HG02852 (cell line): ENCODE measurements at regions not wholly inside any gene's neighbourhood (a gene's known extent, or its start where the extent isn't known, plus 50 kb on each side); places are given as distances from the start of the nearest gene placed in this dataset.

Source experiments
- ATAC-seq: cut with Tn5 transposase; IDR thresholded peaks from one replicate; pipeline ENCODE4 v1.9.1; 2021; ENCODE audit warnings: mild to moderate bottlenecking, moderate library complexity; ENCODE audit not compliant: unreplicated experiment

GRCh38 chr16:86103320-86103719 lies 204.4 kb downstream of the IRF8 start:
- ATAC-seq: no peak

GRCh38 chr16:86104537-86105048 lies 205.6 kb downstream of the IRF8 start:
- ATAC-seq: no peak

- ATAC-seq: no peak
Measured at GRCh38 chr16:86107215-86107825, 208.4 kb downstream of the IRF8 start.

GRCh38 chr16:86108062-86108461 lies 209.1 kb downstream of the IRF8 start:
- no peak for ATAC-seq

- no peak for ATAC-seq
Measured at GRCh38 chr16:86110134-86110533, 211.2 kb downstream of the IRF8 start.

DNA sequence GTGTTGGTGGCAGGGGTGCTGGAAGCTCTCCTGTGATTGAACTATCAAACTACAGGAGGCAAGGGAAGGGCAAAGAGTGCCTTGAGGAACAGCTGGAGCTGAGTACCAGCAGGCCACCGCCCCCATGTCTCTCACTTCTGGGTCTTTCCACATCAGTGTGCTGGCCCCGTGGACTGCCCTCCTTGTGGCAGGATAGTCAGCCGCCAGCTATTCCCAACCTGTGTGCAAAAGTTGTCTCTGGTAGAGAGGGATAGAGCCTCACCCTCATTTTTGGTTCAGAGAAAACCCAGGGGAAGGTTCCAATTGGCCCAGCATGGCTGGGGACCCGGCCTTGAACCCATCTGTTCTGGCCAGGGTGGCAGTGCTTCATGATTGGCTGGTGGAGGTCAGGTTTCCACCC lies 211.8 kb downstream of the IRF8 start:
- ATAC-seq: no peak

DNA sequence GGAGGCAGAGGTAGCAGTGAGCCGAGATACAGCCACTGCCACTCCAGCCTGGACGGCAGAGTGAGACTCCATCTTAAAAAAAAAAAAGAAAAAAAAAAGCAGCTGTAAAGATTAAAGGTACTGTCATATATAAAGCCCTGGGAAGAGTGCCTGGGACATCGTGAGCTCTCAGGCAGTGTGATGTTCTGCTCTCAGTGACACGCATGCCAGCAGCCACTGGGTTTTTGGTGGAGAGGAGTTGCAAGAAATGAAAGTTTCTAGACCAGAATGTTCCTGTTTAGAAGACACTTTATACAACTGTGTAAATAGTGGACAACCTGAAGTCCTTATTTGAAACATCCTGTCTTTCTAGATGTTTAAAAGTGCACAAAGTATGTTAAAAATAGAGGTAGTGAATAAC lies 213.2 kb downstream of the IRF8 start:
- no peak for ATAC-seq

- no peak for ATAC-seq
Measured at GRCh38 chr16:86117235-86117634, 218.3 kb downstream of the IRF8 start.

DNA sequence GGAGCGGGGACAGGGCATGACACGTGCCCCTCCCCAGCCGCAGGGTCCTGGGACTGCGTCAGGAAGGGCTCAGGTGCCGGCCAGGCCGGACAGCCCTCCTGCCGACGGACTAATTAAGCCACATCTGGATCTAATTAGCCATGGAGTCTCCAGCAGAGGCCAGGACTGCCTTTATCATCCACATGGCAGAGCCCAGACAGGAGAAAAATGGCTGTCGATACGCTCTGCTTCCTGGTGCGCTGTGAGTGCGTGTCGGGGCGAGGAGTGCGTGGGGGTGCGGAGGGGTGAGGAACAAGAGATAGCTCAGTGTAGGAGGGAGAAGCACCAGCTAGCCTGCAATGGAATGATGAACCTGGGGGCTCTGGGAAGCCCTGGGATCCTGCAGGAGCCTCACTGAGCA lies 218.8 kb downstream of the IRF8 start:
- no peak for ATAC-seq

DNA sequence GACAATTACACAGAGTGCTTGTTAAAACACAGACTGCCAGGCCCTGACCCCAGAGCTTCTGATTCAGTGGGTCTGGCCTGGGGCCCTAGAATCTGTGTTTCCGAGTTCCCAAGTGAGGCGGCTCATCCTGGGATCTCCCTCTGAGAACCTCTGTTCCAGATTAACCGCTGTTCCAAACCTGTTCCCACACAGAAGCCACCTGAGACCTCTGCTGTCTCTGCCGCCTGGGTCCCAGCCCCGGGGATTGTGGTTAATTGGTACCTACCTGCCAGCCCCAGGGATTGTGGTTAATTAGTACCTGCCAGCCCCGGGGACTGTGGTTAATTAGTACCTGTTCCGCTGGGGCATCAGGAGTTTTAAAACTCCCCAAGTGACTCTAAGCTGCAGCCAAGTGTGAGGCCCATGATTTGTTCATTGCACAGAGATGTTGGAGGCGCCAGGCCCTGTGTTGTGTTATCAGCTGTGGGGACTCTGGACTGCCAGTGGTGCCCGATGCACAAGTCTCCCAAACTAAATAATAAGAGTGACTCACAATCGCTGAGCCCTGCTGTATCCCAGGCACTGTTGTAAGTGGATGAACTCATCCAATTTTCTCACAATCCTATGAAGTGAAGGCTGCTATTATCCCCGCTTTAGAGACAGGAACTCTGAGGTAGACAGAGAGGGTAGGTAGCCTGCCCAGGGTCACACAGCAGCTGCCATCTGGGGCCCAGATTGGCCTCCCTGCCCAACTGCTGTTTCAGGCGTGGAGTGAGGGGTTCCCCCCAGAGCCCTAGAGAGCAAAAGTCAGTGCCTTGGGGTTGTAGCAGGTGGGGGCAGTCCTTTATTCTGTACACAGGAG lies 219.7 kb downstream of the IRF8 start:
- no peak for ATAC-seq

GRCh38 chr16:86120201-86121192 lies 221.5 kb downstream of the IRF8 start:
- ATAC-seq: no peak

DNA sequence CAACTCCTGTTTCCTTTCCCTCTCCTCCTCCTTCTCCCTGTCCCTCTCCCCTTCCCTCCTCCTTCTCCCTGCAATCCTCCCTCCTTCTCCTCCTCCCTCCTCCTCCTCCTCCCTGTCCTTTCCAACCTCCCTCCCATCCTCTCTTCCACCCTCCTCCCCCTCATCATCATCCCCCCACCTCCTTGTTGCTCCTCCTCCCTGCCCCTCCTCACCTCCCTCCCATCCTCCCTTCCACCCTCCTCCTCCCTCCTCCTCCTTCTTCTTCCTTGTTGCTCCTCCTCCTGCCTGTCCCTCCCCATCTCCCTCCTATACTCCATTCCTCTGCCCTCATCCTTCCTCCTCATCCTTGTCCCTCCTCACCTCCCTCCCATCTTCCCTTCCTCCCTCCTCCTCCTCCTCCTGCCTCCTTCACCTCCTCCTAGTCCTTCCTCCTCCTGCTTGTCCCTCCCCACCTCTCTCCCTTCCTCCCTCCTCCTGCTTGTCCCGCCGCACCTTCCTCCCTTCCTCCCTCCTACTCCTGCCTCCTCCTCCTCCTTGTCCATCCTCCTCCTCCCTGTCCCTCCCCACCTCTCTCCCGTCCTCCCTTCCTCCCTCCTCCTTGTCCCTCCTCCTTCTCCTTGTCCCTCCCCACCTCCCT lies 222.5 kb downstream of the IRF8 start:
- no peak for ATAC-seq

GRCh38 chr16:86122681-86123342 lies 223.8 kb downstream of the IRF8 start:
- no peak for ATAC-seq

GRCh38 chr16:86124321-86124720 lies 225.4 kb downstream of the IRF8 start:
- ATAC-seq: no peak

- ATAC-seq: no peak
Measured at GRCh38 chr16:86126891-86127290, 227.9 kb downstream of the IRF8 start.

DNA sequence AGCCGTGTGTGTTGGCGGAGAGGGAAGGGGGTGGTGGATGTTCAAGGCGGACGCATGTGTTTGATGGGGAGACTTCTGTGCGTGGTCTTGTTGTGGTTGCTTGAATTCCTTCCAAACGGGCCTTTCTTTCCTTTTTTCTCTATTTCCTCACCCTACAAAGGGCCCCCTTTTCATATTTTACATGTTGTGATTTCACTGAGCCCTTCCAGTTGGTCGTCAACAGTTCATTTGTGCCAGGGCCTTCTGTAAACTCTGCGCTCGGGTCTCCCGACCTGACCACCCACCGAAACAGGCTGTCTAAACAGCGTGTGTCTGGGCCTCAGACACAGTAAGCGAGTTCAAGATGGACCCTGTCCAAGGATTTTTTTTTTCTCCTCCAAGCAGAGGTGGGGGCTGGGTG lies 228.4 kb downstream of the IRF8 start:
- no peak for ATAC-seq

DNA sequence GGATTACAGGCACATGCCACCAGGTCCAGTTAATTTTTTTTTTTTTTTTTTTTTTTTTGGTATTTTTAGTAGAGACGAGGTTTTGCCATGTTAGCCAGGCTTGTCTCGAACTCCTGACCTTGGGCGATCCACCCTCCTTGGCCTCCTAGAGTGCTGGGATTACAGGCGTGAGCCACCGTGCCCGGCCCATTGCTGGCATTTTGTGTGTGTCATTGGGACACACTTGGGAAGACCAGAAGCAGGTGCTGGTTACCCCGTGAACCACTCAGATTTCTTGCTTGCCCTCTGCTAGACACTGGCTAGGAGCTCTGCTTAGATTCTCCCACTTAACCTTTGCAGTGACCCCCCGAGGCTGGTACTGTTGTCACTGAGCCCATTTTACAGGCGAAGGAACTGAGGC lies 229.3 kb downstream of the IRF8 start:
- ATAC-seq: no peak

DNA sequence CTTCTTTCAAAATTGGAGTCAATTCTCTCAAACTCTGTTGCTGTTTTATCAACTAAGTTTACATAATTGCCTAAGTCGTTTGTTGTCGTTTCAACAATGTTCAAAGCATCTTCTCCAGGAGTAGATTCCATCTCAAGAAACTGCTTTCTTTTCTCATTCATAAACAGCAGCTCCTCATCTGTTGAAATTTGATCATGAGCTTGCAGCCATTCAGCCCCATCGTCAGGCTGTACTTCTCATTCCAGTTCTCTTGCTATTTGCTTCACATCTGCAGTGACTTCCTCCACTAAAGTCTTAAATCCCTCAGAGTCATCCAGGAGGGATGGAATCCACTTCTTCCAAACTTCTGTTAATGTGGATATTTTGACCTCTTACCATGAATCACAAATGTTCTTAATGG lies 230.6 kb downstream of the IRF8 start:
- no peak for ATAC-seq

DNA sequence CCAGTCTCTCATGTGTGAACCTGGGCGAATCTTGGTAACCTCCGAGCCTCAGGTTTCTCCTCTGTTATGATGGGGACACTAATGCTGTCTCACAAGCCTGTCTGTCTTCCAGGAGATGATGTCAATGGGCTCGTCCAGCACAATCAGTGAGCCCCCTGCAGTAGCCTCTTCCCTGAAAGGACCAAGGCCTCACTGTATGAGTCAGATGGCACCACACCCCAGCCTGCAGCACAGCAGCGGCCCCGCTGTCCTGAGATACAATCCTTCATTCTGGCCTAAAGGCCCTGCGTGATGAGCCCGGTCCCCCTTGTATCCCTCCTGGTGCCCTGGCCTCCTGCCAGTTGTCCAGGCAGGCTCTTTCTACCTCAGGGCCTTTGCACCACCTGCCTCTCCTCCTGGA lies 234.4 kb downstream of the IRF8 start:
- no peak for ATAC-seq

GRCh38 chr16:86133847-86134375 lies 234.9 kb downstream of the IRF8 start:
- ATAC-seq: no peak
